ENCODE measurements at regions not wholly inside any gene's neighbourhood (a gene's known extent, or its start where the extent isn't known, plus 50 kb on each side); places are given as distances from the start of the nearest gene placed in this dataset.
"Not testable (repeated sequence)": the region's sequence is repeated elsewhere in the genome, so short reads cannot be mapped to it uniquely, and the experiment has no call there.

- intact Hi-C loops (cut with micrococcal nuclease), result no loop called here
Measured at GRCh38 chr13:26896986-26897668, 136.5 kb upstream of the GPR12 start.

DNA sequence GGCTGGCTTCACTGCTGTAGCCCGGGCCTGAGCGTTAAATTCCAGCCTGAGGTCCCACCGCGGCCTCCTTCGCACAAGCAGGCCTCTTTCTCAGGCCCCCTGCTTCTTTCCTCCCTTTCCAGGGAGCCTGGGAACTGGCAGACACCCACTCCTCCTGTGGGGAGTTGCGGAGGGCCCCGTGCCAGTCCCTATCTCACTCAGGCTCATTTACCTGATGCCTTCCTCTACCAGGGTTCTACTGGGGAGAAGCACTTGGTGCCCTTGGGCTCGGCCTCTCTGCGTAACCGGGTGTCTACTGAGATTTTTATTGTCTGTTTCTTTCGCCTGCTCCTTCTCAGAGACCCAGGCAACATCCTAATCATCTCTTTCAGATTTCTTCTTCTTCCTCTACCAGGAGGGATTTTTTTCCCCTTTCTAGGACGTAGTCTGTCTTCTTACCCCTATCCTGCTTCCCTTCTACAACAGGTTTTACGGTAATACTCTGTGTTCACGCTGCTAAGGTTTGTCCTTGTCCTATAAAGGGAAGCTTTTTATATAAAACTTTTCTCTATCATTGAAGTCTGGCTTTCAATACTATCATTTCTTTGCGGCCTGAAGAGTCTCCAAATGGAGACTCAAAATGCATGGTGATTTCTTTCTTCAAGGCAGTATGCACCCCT lies 135.4 kb upstream of the GPR12 start:
- intact Hi-C loops (cut with micrococcal nuclease), result no loop called here

DNA sequence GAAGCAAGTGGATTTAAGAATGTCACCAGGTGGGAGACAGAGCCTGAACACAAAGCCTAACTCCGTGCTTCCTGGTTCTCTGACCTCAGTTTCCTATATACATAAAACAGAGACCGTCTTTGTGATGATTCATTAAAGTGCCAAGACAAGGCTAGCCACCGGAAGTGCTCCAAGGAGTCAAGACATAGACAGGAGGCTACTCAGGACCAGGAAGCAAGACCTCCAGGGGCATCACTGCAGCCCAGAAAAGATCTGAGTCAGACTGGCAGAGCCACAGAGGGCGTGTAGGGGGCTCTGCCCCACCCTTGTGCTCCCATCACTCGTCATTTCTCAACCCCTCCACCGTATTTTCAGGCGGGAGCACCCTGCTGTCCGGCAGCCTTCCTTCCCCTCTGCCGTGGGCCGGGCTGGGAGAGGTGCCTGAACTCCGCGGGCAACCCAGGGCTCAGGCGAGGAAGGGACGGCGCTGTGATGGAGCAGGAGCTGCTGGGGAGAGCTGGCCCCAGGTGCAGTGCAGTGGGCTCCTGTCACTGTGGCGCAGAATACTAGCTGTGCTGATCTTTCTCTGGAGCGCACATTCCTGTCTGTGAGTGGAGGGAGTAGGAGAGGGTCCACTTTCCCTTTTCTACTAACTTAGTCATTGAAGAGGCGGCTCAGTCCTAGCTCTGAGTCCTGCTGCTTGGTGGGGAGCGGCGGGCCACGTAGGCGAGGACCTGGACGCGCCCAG lies 134.7 kb upstream of the GPR12 start:
- intact Hi-C loops (cut with micrococcal nuclease), result no loop called here

DNA sequence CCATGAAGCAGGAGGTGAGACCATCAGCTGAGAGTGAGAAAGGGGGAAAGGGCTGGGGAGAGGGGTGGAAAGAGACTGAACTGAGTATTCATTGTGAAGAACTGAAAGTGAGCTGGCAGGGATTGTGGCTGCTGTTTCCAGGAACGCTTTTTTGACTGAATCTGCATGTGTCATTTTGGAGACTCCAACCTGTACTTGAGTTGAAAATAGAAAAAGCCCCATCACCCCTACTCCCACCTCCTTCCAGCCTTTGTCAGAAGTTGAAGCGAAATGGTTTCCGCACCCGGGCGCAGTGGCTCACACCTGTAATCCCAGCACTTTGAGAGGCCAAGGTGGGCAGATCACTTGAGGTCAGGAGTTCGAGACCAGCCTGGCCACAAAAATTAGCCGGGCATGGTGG lies 128.0 kb upstream of the GPR12 start:
- intact Hi-C loops (cut with micrococcal nuclease), result no loop called here

GRCh38 chr13:26887594-26887993 lies 127.0 kb upstream of the GPR12 start:
- intact Hi-C loops (cut with micrococcal nuclease), result no loop called here

GRCh38 chr13:26883613-26884257 lies 123.1 kb upstream of the GPR12 start:
- intact Hi-C loops (cut with micrococcal nuclease), result no loop called here

- intact Hi-C loops (cut with micrococcal nuclease), result no loop called here
Measured at GRCh38 chr13:26882731-26883130, 122.1 kb upstream of the GPR12 start.

GRCh38 chr13:26881154-26881553 lies 120.6 kb upstream of the GPR12 start:
- intact Hi-C loops (cut with micrococcal nuclease), result no loop called here

DNA sequence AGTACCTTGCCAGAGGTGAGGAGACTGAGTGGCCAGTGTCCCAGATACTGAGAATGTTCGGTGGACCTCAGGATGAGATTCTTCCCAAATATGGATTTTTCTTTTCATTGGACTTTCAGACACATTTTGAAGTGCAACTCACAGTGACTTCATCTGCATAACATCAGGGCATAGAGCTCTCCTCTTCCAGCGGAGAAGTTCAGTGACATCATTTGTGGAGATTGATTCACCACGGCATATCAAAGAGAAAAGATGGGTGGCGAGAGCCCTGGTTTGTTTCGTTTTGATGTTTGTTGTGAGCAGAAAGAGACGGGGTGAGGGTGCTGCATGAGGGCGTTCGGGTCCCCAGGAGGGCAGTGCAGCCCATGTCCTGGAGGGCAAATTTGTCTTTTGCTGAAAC lies 120.1 kb upstream of the GPR12 start:
- intact Hi-C loops (cut with micrococcal nuclease), result no loop called here

GRCh38 chr13:26878438-26878837 lies 117.9 kb upstream of the GPR12 start:
- intact Hi-C loops (cut with micrococcal nuclease), result no loop called here

- intact Hi-C loops (cut with micrococcal nuclease), result loop anchor here (1.0 kb wide), 1 partner anchor 689 kb away; no protein-coding TSS in a partner anchor
Measured at GRCh38 chr13:26873386-26873698, 112.8 kb upstream of the GPR12 start.

GRCh38 chr13:26872525-26873385 lies 112.2 kb upstream of the GPR12 start:
- intact Hi-C loops (cut with micrococcal nuclease), result loop anchor here (1.0 kb wide), 1 partner anchor 688 kb away; no protein-coding TSS in a partner anchor

DNA sequence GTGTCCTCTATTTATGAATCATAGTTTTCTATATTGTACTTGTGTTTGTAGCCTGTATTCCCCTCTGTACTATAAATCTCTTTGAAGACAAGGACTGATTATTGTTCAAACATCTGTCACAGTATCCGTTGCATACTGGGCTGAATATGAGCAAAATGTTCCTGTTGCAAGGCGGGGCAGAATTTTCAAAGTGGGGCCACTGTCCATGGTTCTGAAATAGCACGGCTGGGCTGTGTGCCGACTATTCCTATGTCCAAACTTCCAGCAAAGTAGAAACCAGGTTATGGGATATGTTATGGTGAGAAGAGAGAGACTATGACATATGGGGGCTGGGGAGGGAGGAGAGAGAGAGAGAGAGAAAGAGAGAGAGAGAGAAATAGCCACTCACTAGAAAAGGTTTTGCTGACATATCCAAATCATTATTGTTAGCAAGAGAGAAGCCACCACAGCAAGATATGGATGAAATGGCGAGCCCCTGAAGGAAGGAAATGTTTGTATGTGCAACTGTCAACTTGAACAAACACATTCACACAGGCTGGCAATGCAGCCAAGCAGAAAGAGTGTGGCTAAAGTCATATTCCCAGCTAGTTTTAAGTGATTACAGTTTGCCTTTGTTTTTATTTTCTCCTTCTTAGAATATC lies 107.0 kb upstream of the GPR12 start:
- intact Hi-C loops (cut with micrococcal nuclease), result no loop called here

DNA sequence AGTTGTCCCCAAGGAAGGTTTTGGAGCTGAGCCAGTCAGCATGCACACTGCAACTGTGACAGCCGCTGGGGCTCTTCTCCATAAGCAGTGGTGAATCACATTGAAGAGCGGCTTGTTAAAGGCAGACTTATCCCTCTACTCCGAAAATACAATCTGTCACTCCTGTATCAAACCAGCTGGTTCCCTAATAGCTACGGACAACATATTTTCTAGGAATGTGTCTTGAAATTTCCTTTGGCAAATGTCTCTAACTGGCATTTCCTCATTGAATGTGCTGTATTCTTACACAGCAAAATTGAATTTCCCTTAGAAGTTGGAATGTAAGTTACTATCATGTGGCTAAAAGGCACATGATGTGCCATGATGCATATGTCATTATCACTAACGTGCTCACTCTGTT lies 104.0 kb upstream of the GPR12 start:
- intact Hi-C loops (cut with micrococcal nuclease), result no loop called here

DNA sequence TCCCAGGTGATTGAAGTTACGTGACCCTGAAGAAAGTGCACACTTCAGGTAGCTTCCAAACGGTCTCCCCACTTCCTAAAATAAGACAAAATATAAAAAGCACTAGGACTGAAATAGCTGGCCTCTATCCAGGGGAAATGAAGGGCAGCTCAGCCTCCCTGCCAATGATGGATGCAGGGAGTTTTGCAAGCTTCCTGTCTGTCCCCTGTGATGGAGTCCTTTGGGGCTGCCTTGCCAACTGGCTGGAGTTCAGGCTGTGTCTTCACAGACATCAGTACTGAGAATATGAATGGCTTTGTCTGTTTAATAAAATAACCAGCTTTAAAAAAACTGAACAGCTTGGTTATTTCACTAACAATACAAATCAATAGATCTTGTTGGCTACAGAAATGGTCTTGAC lies 101.4 kb upstream of the GPR12 start:
- intact Hi-C loops (cut with micrococcal nuclease), result no loop called here

DNA sequence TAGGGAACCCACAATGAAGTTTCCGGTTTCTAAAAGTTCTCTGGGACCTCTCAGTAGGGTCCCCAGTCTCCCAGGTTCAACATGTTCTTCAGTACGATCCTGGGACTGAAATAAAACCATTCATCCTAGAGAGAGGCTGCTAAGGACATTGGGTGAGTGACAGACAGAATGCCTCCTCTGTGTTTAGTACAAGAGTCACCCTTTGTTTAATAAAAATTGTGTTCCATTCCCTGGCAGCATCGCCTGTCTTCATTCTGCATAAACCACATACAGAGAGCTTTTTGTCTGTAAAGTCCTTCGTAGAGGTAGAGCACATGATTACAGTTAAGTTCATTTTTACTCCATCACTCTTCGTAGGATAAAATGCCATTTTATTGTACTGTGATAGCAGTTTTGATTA lies 95.3 kb upstream of the GPR12 start:
- intact Hi-C loops (cut with micrococcal nuclease), result no loop called here

DNA sequence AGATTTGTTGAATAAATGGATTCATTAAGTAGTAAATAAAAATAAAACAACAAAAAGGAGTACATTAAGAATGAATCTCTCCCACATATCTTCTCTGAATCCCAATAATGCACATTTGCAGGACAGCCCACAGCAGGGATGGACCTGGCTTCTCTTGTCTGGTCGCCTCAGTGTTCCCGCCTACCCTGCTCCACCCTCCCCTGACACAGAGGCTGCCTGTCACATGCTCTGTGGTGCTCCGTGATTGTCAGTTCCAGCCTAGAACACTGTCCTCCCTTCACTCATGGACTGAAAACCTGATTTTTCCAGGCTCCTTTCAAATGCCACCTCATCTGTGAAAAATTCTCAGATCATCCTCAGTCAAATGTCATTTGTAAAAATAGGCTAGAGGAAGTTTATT lies 94.5 kb upstream of the GPR12 start:
- intact Hi-C loops (cut with micrococcal nuclease), result no loop called here

DNA sequence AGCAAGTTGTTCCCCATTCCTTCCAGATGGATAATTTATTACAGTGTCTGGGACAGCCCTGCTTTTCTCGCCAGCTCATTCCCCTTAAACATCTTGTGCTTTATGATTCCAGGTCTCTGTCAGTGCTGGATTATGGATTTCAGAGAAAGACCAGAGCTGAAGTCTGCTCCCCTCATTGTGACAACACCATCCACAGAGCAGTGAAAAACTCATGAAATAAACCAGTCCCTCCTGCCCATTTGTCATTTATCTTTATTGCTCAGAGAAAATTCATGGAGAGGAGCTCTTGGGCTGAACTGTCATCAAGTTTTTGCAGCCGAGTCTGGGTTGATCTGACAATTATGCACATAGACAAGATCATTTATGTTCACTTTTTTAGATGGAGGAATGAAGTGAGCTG lies 92.7 kb upstream of the GPR12 start:
- intact Hi-C loops (cut with micrococcal nuclease), result no loop called here

DNA sequence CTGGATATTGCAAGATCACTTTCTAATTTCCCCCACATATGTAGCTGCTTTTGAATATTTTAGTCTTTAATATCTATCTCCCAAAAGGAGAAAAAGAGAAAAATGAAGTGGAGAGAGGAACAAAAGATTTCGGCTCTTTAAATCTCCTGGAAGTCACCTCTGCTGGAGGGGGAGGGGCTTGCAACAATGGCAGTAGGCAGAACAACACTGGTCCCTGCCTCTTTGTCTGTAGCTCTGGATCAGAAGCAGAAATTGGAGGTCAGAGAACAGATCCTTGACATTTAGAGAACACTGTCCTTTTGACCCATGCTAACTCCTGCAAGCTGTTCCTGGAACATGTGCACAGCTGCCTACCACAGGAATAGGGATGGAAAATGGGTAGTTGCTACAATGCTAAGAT lies 86.7 kb upstream of the GPR12 start:
- intact Hi-C loops (cut with micrococcal nuclease), result no loop called here

GRCh38 chr13:26845063-26845462 lies 84.5 kb upstream of the GPR12 start:
- intact Hi-C loops (cut with micrococcal nuclease), result not testable (repeated sequence)

DNA sequence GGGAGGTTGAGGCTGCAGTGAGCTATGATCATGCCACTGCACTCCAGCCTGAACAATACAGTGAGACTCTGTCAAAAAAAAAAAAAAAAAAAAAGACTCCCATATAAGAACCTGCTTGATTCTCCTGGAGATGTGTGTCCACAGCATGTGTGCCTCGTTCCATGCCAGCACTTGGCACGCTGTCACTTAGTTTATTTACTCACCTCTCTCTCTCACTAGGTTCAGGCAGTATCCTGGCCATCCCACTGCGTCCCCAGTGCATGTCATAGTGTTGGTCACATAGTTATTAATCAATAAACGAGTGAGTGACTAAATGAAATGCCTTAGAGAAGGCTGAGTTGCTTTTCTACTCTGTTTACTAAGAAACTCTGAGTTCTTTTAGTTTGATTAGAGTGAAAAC lies 79.1 kb upstream of the GPR12 start:
- intact Hi-C loops (cut with micrococcal nuclease), result no loop called here

Measured in T-helper 1 cell treated with Interleukin-12 subunit alpha and Interleukin-12 subunit beta and Interleukin-4 antibody, amounts not matched to agents 30 ng/mL and 1 ng/mL, for 36 hours (primary cell).